ENCODE measurements at regions not wholly inside any gene's neighbourhood (a gene's known extent, or its start where the extent isn't known, plus 50 kb on each side); places are given as distances from the start of the nearest gene placed in this dataset.

DNA sequence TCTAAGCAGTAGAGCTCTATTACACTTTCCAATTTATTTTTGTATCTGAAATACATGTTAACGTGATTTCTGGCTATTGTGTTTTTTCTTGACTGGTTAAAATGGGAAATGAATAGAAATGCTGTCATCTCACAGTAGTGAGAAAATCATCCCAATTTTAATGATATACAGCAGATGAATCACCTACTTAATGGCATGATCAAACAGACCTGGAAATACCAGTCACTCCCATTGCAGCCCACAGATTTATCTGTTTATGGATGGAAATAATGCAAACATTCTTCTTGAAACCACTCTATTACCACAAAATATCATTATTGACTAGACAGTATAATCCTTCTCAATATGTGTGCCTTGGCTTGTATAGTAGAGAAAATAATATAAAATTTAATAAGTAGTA is 497.8 kb upstream of the ADAMTS5 start:
- no peak overlapping the region for H2AFZ ChIP-seq (ENCODE audit: low read length)
- H3K4me1 ChIP-seq (ENCODE audit: insufficient read depth, low read length): no peaks in the 10 kb centered on the region
- H4K20me1 ChIP-seq (ENCODE audit: insufficient read depth, low read length): no peaks in the 10 kb centered on the region
- no peaks in the 10 kb centered on the region for H3K79me2 ChIP-seq (ENCODE audit: insufficient read depth, low read length)
- DNase-seq (ENCODE audit: insufficient read length, low spot score, missing footprints): no peak
- H3K27ac ChIP-seq (ENCODE audit: low read depth, low read length): no peak overlapping the region
- H3K4me2 ChIP-seq (ENCODE audit: insufficient read depth, low read length): no peak overlapping the region
- no peak overlapping the region for H3K4me3 ChIP-seq (ENCODE audit: insufficient read depth, low read length)
- H3K36me3 ChIP-seq (ENCODE audit: insufficient read depth, low read length): no peaks in the 10 kb centered on the region
- no peaks in the 10 kb centered on the region for H3K9me3 ChIP-seq (ENCODE audit: low read depth, low read length)
- TF ChIP-seq CTCF (IDR thresholded peaks at IDR 0.05; ENCODE audit: extremely low read depth, low read depth, low read length): no peak
- H3K27me3 ChIP-seq (ENCODE audit: insufficient read depth, low read length): no peaks in the 10 kb centered on the region

DNA sequence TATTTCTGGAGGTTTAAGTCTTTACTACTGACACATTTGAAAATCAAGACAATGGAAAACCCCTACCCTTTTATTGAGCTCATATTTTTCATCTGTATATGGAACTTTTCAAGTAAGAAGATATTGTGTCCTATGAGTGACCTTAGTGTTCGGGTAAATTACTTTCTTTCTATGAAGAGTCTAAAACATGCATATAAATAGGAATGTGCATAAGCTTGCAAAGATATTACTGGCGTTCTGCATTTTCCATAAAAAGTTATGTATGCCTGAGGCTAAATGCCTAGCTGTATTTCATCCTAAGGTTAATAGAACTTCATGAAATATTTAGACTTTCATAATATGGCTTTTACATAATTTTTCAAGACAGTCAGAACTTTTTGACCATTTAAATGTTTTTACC is 495.8 kb upstream of the ADAMTS5 start:
- no peaks in the 10 kb centered on the region for H3K9me3 ChIP-seq (ENCODE audit: low read depth, low read length)
- no peak for TF ChIP-seq CTCF (IDR thresholded peaks at IDR 0.05; ENCODE audit: extremely low read depth, low read depth, low read length)
- H3K4me2 ChIP-seq (ENCODE audit: insufficient read depth, low read length): no peak overlapping the region
- H3K4me3 ChIP-seq (ENCODE audit: insufficient read depth, low read length): no peak overlapping the region
- no peak overlapping the region for H2AFZ ChIP-seq (ENCODE audit: low read length)
- H3K79me2 ChIP-seq (ENCODE audit: insufficient read depth, low read length): no peaks in the 10 kb centered on the region
- H3K27ac ChIP-seq (ENCODE audit: low read depth, low read length): no peak overlapping the region
- H3K27me3 ChIP-seq (ENCODE audit: insufficient read depth, low read length): no peaks in the 10 kb centered on the region
- no peak for DNase-seq (ENCODE audit: insufficient read length, low spot score, missing footprints)
- no peaks in the 10 kb centered on the region for H3K4me1 ChIP-seq (ENCODE audit: insufficient read depth, low read length)
- H4K20me1 ChIP-seq (ENCODE audit: insufficient read depth, low read length): no peaks in the 10 kb centered on the region
- H3K36me3 ChIP-seq (ENCODE audit: insufficient read depth, low read length): no peaks in the 10 kb centered on the region

DNA sequence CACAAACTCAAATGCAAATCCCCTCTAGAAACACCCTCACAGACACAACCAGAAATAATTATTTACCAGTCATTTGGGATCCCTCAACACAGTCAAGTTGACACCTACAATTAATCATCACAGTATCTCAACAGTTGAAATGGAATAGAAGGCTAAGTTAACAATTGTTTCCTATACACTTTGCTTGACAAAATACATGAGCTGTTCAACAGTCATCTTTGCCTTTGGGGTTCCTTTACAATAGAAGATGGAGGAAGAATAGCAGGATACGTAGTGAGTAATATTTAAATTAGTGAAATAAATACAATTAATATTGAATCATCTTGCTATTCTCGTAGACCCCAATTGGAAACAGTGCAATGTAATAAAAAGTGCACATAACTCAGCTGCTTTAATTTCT is 487.3 kb upstream of the ADAMTS5 start:
- no peak for DNase-seq (ENCODE audit: insufficient read length, low spot score, missing footprints)
- Histone ChIP-seq H3K79me2 (ENCODE audit: insufficient read depth, low read length) (no peaks in the 10 kb centered on the region), H3K9me3 (ENCODE audit: low read depth, low read length) (no peaks in the 10 kb centered on the region), H3K27me3 (ENCODE audit: insufficient read depth, low read length) (no peaks in the 10 kb centered on the region), H3K4me3 (ENCODE audit: insufficient read depth, low read length) (no peak overlapping the region), H3K27ac (ENCODE audit: low read depth, low read length) (no peak overlapping the region), H3K36me3 (ENCODE audit: insufficient read depth, low read length) (no peaks in the 10 kb centered on the region), H2AFZ (ENCODE audit: low read length) (no peak overlapping the region), H3K4me2 (ENCODE audit: insufficient read depth, low read length) (no peak overlapping the region), H4K20me1 (ENCODE audit: insufficient read depth, low read length) (no peaks in the 10 kb centered on the region), H3K4me1 (ENCODE audit: insufficient read depth, low read length) (no peaks in the 10 kb centered on the region)
- TF ChIP-seq CTCF (IDR thresholded peaks at IDR 0.05; ENCODE audit: extremely low read depth, low read depth, low read length): no peak

- H3K4me3 ChIP-seq (ENCODE audit: insufficient read depth, low read length): no peak overlapping the region
- no peaks in the 10 kb centered on the region for H3K79me2 ChIP-seq (ENCODE audit: insufficient read depth, low read length)
- DNase-seq (ENCODE audit: insufficient read length, low spot score, missing footprints): no peak
- TF ChIP-seq CTCF (IDR thresholded peaks at IDR 0.05; ENCODE audit: extremely low read depth, low read depth, low read length): no peak
- H3K4me1 ChIP-seq (ENCODE audit: insufficient read depth, low read length): no peaks in the 10 kb centered on the region
- H3K9me3 ChIP-seq (ENCODE audit: low read depth, low read length): no peaks in the 10 kb centered on the region
- H3K27ac ChIP-seq (ENCODE audit: low read depth, low read length): no peak overlapping the region
- H2AFZ ChIP-seq (ENCODE audit: low read length): no peak overlapping the region
- H3K4me2 ChIP-seq (ENCODE audit: insufficient read depth, low read length): no peak overlapping the region
- H4K20me1 ChIP-seq (ENCODE audit: insufficient read depth, low read length): no peaks in the 10 kb centered on the region
- H3K36me3 ChIP-seq (ENCODE audit: insufficient read depth, low read length): no peaks in the 10 kb centered on the region
- H3K27me3 ChIP-seq (ENCODE audit: insufficient read depth, low read length): no peaks in the 10 kb centered on the region
These were observed 484.2 kb upstream of the ADAMTS5 start for GRCh38 chr21:27451116-27451515.

Measured in osteoblast (primary cell).